ENCODE measurements at regions not wholly inside any gene's neighbourhood (a gene's known extent, or its start where the extent isn't known, plus 50 kb on each side); places are given as distances from the start of the nearest gene placed in this dataset.

DNA sequence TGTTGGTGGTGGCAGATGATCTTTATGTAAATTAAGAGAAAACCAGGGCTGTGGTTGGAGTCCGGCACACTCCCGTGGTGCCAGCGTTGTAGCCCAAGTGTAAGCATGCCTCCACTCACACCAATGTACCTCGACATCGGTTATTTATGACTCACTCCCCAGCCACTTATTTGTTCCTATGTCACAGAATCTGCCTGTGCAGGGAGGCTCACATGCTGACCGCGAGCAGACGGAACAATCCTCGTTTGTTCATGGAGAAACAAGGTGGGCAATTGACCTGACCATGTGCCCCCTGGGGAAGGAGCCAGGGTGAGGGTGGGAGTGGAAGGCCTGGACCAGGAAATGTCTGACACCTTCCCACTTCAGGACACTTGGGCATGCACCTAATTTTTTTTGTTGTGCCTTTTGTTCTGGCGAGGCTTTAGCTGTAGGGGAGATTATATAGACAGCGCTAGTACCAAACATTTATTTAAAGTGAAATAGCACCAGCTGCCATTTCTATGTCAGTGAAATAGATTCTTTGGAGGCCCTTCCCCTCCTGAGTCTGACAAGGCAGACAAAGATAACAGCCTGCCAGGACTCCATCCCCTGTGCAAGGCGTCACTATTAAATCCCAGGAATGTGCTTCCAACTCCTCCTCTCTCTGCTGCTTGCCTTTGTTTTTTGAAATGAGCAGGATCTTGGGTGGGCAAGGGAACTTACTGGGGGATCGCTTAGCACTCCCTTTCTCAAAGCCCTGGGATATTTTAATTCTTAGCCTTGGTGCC lies 394.2 kb downstream of the FGF9 start:
- no peak for DNase-seq

DNA sequence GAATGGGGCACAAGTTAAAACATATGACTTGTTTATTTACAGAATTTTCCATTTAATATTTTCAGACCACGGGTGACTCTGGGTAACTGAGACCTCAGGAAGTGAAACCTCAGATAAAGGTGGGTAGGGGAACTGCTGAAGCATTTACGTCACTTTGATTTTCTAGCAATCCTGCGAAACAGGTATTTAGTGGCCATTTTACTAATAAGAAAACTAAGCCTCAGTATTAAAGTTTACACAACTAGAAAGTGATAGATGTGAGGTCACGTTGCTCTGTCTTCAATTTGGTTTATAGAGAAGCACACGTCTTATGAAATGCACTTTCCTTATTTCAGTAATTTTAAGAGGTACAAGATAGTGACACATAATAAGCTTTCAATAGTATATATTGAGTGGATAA lies 402.8 kb downstream of the FGF9 start:
- no peak for DNase-seq

DNA sequence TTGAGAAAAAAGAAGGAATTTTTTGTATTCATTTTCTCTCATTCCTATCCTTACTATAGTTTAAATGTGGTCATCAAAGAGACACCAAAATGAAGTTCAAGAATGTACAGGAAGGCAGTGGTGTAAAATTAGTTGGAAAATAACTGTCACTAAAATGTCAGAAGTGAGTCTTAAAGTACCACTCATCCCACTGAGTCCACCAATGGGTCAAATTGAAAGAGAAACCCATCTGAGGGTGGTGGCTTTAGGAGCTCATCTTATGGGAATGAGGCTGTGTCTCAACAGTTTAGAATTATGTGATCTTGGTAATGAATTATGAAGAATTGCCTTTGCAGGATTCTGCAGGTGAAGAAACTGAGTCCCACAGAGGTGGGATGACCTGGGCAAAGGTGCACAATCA lies 403.5 kb downstream of the FGF9 start:
- no peak for DNase-seq

DNA sequence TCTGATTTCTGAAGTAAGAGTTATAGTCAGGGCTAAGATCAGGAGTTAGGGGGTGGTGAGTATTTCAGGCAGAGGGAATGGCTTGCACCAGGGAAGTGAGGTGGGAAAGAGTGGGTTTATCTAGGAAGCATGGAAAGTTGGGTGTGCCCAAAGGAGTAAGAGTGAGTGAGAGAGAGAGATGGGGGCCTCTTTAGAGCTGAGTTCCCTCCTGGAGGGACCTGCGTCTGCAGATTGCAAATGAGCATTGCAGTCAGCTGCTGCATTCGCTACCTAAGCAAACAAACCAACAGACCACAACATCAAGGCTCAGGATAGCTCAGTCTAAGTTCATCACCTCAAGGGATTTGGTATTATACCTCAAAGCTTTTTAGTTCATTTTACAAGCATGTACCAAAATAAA lies 405.8 kb downstream of the FGF9 start:
- DNase-seq, result no peak

DNA sequence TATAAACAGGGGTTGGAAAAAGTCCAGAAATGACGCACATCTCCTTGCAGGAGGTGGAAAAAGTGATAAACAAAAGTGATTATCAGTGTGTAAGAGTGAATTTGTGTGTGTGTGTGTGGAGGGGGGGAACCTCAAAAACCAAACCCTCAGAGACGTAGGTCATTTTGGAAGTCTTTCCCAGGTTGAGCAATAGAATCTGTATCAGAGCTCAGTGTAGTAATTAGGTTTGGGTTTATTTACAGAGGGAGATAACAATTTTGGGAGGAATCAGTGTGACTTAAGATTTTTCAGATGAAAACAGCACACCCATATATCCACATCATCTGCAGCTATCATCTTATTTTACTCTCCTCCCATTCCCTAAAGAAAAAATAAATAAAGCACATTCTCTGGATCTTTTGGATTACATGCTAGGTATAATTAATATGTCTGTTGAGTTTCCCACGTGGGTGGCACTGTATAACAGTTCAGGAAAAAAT lies 406.4 kb downstream of the FGF9 start:
- no peak for DNase-seq

DNA sequence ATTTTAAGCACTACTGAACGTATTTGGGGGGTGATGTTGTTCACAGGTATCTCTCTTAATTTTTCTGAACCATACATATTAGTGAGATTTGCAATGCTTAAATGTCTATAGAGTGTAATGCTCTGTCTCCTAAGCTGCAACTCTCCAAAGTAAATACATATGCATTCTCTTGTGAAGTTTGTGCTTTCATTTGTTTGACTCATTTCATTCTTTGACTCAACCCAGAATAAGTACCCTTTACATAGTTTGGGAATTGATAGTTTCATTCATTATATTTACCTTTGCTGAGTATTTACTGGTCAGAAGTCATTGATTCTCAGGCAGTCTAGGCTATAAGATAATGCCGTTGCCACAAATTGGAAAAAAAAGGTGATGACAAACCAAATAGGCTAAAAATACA lies 406.9 kb downstream of the FGF9 start:
- no peak for DNase-seq

DNA sequence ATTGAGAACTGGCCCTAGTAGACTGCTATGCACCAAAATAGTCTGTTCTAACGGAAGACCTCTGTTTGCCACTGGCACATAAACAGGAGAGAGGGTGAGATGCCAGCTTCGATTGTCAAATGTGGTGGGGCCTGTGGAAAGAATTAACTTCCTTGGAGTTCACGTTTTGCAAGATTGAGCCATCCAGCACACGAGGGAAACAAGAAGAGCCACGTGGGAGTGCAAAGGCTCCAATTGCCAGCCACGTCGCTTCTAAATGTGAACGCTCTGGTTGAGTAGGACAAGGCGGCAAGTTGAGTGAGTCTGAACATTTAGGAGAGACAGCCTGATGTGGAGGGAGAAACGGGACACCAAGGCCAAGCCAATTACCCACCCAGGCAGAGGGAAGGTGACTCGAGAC lies 409.1 kb downstream of the FGF9 start:
- no peak for DNase-seq

DNA sequence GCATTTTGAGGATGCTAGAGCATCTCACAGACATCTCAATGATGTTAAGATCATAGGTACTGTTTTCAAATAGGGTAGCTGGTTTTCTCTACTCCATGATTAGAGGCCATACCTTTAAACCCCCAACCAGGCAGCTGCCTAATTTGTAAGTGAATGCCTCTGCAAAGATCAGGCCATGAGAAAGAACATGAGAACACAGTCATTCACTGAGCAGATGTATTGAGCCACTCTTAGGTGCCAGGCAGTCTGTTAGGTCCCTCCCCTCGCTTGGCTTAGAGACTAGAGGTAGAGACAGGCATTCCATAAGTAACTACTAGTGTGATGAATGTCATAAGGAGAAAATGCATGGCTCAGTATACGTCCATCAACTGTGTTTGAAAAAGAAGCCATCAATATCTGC lies 410.0 kb downstream of the FGF9 start:
- no peak for DNase-seq

DNA sequence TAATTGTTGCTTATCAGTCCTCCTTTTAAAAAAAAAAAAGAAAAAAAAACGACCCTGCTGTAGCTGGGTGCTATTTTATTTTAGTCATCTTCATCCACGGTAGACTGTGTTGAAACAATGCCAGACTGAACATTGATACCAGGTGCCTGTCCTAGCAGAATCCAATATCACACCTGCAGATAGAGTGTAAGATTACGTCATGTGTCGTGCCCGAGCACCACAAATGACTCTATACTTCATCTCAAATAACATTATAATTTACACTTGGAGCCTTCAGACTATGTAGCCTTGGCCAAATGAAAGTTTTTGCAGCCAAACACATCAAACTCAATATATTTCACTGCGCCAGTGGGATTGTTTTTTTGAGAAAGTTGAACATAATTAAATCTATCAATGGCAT lies 410.6 kb downstream of the FGF9 start:
- DNase-seq, result no peak

DNA sequence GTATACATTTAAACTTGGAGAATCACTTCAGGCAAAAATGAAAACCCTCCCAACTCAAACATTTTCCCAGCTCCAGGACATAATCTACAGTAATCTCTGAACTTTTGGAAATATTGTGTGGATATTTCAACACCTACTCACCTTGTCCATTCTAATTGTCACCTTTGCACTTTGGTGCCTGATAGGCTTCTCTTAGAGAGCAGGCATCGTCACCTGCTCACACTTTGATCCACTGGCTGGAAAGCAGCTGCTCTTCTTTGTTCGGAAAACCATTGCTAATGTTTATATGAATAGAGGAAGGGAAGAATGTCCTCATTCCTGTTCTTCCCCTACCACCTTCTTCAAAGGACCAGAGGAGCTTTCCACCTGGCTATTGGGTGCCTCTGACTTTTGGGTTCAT lies 411.2 kb downstream of the FGF9 start:
- DNase-seq, result no peak

DNA sequence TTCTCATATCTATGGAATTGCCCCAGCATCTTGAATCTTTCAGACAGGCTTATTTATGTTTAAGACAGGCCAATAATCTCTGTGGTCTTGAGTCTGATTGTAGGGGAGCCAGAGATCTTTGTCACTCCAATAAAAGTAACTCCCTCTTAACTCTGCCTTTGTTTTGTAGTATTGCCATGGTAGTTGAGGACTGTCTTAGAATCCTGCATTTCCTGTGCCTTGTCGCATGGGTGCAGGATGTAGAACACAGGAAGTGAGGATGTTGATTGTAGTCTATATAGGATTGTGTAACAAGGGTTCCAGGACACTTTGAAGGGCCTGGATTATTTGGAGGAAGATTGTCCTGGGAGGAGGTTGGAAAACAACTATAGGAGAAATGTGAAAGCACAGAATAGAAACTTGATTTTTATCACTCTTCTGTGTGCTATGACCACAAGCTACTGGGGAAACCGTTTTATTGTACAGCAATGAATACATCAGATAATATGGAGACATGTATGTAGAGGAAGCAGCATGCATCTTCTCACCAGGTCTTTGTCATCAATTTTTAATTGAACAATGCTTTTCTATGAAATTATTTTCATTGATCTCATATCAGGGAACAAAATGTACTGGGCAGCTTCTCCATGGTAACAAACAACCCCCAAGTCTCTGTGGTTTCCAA lies 411.7 kb downstream of the FGF9 start:
- DNase-seq, result no peak

DNA sequence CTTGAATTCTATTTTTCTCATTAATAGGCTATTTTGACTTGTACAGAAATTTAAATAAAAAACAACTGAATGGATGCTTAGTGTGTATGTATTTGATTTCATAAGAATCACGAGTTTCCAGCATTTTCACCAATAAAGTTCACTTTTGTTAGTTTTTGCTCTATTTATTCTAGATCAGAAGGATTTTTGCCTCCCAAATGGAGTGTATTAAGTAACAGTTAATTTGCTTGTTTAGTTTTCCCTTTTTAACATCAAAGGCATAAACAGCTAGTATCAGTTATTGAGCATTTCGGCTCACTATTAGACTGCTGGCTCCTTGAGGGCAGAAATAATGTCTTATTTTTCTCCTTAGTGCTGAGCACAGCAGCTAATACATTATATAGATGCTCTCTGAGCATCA lies 414.1 kb downstream of the FGF9 start:
- DNase-seq, result no peak

DNA sequence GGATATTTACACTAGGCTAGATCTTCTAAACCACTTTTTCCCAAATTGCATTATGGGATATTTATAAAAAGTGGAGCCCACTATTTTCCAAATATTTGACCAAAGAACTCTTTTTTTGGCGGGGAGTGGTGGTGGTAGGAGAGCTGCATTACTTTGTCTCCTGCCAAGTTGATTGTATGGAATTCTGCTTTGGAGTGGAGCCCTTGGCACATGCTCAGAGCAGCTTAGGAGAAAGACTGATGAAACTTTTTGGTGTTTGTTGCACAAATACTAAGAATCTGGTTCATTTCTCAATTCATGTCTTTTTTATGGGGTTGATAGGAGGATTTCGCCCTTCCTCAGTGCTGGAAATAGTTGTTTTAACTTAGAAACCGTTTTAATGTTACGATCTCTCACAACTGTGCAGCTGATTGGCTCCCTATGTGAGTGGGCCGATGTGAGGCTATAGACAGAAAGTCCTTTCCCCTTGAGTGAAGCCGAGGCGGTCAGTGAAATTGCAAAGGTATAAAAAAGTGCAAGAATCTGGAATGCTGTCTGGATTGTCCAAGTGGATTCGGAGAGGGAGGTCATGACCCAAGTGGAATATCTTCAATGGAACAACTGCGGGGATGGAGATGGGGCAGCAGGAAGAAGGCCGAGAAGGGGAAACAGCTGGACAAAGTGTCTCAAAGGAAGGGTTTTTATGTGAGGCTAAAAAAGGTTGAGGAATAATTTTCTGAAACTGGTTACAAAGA lies 415.9 kb downstream of the FGF9 start:
- no peak for DNase-seq

DNA sequence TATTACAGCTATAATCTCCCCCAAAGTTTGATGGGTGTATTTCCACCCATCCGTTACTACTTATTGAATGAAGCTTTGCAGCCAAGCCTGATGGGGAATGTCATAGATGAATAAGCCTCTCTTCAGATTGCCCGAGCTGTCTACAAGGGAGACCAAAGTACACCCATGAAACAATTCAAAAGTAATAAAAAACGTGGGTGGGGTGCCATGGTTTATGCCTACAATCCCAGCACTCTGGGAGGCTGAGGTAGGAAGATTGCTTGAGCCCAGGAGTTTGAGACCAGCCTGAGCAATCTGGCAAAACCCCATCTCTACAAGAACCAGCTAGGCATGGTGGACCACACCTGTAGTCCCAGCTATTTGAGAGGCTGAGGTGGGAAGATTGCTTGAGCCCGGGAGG lies 419.2 kb downstream of the FGF9 start:
- no peak for DNase-seq

DNA sequence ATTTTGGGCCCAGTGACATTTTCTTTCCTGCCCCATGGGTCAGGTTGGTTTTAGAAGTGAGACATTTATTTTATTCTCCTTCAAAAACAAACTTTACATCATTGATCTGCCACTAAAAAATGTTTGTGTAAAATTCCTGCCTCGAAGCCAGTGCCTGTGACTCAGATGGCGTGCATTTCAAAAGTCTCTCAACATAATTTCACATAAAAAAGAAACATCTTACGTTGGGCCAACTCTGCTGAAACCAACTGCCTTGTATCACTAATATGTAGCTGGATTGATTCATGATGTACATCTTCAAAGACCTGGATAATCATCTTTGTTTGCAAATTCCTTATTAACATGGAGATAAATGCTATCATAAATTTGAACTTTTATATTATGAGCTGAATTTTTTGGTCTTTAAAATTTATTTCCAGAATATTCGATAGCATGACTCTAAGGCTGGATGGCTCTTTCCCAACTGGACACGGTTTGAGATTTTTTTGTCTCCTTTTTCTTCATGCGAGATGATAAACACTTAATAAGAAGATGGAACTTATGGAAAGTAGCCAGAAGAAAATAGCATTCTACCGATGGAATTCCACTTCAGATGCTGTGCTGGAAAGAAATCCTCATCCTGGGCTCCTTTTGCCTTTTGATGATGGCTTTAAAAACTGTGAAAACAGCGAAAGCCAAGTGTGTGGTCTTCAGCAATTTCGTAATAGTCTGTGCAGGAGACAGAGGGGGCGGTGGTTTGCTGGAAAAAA lies 420.5 kb downstream of the FGF9 start:
- DNase-seq, result no peak

DNA sequence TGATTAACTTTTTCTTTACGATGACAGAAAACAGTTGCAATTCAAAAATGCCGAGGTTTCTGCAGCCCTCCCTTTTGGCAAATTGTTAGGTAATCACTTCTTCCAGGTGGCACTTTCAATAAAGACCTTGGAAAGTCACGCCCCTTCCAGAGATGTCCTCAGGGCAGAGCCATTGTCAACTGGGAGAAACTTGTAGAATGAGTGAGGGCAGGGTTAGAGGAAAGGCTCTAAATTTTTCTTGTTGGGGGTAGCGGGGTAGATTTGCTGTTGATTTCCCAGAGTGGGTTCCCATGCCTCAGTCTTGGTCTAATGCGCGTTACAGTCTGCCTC lies 421.1 kb downstream of the FGF9 start:
- no peak for DNase-seq

DNA sequence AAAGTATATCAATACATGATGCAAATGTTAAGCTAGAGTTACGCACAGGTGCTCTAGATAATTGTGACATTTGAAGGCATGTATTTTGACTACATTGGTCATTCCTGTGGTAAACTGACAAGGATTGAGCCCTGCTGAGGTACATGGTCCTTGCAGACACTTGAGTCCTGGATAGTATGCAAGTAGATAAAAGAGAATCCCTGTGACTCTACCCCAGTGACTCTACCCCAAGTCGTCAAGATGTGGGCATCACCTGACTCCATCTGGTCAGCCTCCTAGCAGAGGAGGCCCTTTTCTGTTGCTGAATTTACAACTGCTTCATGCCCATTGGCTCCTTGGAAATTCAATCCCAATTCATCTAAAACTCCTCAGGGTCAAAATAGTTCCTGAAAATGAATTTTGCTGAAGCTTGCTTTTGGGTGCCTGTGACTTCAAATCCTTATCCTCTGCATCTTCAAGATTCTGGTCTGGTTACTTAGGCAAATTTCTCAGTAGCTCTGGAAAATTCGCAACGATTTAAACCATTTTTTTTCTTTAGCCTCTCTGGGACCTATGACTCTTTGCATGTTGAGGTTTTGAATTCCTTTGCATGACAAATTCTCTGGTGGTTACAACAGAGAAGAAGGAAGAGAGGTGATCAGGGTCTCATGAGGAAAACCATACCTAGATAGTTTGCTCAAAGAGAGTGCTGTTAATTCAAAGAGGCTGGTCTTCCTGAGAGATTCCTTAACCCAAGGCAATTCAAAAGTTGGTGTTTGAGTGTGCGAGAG lies 422.1 kb downstream of the FGF9 start:
- DNase-seq, result no peak

DNA sequence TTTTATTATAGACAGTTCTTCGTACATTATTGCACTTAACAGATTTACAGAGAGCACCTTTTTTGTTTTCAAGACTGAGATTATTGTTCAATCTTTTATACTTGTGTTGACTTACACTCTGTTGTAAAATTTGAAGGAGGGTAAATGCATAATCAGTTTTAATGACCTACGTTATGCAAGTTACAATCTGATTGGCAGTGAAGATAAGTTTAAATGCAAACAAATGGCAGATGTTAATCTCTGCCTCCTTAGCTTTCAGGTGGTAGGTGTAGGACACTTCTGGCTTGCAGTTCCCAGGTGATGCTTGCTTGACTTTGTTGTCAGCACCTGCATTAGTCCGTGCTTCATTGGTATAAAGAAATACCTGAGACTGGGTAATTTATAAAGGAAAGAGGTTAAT lies 424.9 kb downstream of the FGF9 start:
- DNase-seq, result no peak

DNA sequence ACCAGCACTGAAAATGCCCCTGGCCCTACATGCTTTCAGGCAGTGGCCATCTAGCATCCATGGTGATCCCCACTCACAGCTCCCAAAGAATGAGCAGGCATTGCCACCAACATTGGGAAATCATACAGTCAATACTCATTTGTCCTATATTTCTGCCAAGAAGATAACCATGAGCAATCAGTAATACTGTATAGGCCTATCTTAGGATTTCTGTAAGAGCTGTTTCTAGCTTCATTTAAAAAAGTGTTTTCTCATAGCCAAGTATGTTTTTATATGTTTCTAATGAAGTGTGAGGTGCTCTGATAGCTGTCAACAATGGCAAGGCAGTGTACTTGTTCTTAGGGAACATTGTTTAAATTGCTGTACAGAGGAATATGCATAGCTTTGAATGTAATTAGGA lies 428.7 kb downstream of the FGF9 start:
- no peak for DNase-seq

DNA sequence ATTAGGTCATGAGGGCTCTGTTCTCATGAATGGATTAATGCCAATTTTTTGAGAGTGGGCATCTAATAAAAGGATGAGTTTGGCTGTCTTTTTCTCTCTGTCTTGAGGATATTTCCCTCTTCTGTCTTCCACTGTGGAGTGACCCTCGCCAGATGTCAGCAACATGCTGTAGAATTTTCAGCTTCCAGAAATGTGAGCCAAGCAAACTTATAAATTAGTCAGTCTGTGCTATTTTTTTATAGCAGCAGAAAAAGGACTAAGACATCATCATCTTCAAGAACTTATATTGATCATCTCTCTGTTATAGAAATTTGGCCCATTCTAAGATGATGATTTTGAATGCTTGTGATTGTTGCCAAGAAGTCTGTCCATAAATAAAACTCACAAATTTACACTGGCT lies 431.4 kb downstream of the FGF9 start:
- no peak for DNase-seq

DNA sequence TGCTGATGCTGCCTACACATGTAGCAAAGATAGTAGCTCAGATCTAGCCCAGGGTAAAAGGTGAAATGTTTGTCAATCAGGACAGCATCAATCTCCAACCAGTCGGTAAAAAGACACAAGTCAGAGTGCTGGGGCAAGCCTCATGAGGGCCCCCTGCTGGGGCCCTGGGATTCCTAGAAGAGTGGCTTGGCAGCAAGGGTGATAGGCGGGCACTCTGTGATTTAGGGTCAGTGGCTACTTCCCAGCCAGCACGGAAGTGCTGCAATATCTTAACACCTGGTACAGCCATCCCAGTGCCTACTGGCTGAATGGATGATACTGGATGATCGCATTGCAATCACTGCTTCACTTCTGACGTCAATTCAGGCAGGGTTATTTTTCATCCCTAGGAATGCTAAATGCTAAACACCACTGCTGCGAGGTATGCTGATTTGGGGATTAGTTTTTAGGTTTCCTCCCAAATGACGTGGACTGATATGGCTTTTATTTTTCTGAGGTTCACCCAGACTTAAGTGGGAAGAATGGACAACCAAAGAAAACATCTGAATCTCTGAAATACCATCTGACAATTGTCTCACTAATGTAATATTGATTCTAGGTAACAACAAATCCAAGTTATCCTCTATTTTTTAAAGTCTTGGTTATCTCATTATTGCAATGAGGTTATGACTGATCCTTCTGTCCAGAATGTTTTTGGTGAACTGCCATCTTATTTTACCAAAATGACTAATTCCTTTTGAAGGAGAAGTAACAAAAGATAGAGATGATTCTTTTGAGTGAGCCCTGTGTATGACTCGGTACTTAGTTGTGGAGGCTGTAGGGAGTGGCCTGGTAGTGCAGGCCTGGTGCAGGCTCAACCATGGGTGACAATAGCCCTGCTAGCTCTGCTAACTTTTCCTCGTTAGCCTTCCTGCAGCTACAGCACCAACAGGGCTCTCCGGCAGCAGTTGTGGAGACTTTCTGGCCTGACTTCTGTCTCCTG lies 432.5 kb downstream of the FGF9 start:
- DNase-seq, result no peak

Data from NK-92 treated with Interleukin-12 subunit alpha and Interleukin-12 subunit beta, amount 100 ng/mL, for 24 hours (cell line).